GM18507 (cell line): ENCODE measurements at regions not wholly inside any gene's neighbourhood (a gene's known extent, or its start where the extent isn't known, plus 50 kb on each side); places are given as distances from the start of the nearest gene placed in this dataset.
"Not testable (repeated sequence)": the region's sequence is repeated elsewhere in the genome, so short reads cannot be mapped to it uniquely, and the experiment has no call there.

ENCODE experiments used
- DNase-seq: peaks from one replicate; pipeline ENCODE4 v3.0.0; 2011; ENCODE audit warnings: low read depth; ENCODE audit not compliant: insufficient read length; ENCODE audit errors: extremely low spot score
- FAIRE-seq: peaks from 2 replicates; lab custom pipeline; 2011; peaks lifted over from hg19 to GRCh38; lab: Jason Lieb, UNC

DNA sequence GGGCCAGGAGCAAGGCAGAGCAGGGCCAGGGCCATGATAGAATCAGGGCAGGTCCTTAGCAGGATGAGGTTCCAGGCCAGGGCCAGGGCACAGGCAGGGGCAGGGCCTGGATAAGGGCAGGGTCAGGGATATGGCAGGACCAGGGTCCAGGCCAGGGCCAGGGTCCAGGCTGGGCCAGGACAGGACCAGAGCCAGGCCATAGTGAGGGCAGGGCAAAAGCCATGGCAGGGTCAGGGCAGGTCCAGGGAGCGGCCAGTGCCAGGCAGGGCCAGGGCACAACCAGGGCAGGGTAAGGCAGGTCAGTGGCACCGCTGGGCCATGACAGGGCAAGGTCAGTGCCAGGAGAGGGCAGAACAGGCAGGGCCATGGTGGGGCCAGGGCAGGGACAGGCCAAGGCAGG is 152.2 kb downstream of the LIPI start:
- no peak for FAIRE-seq

DNA sequence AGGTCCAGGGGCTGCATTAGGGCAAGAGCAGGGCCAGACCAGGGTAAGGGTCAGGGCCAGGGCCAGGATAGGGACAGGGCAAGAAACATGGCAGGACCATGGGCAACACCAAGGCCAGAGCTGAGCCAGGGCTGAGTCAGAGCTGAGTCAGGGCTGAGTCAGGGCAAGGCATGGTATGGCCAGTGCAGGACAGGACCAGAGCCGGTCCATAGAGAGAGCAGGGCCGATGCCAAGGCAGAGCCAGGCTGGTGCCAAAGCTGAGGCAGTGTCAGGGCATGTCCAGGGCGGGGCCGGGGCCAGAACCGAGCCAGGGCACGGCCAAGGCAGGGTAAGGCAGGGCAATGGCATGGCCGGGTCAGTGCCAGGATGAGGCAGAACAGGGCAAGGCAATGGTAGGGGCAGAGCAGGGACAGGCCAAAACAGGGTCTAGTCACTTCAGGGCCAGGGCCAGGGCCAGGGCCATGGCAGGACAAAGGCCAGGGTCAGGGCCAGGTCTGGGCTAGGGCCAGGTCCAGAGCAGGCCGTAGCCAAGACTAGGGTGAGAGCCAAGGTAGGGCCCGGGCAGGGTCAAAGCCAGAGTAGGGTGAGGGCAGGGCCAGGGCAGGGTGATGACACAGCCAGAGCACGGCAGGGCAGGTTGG is 152.8 kb downstream of the LIPI start:
- not testable (repeated sequence) for FAIRE-seq, DNase-seq

More for the DNA sequence above, 152.2 kb downstream of the LIPI start:
- DNase-seq = no peak

DNA sequence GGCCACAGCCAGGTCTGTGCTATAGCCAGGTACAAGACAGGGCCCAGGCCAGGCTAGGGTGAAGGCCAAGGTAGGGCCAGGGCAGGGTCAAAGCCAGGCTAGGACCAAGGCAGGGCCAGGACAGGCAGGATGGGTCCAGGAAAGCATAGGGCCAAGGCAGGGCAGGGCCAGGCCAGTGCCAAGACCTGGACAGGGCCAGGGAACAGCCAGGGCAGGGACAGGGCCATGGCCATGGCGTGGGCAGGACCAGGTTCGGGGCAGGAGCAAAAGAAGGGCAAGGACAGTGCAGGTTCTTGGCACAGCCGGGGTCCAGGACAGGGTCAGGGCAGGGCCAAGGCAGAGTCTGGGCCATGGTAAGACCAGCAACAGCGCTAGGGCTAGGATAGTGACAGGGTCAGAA is 153.4 kb downstream of the LIPI start:
- no peak for DNase-seq
- FAIRE-seq = no peak

DNA sequence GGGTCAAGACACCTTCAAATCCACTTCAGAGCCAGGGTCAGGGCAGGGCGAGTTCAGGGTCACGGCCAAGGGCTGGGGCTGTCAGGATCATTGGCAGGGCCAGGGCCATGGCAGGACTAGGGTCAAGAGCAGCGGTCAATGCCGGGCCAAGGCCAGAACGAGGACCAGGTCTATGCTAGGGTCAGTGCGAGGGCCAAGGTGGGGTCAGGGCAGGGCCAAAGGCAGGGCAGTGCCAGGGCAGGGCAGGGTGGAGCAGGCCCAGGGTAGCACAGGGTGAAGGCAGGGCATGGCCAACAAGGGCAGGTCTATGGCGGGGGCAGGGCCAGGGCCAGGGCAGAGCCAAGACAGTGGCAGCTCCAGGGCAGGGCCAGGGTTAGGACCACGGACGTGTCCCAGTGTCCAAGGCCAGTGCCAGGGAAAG is 154.0 kb downstream of the LIPI start:
- DNase-seq = no peak
- no peak for FAIRE-seq

DNA sequence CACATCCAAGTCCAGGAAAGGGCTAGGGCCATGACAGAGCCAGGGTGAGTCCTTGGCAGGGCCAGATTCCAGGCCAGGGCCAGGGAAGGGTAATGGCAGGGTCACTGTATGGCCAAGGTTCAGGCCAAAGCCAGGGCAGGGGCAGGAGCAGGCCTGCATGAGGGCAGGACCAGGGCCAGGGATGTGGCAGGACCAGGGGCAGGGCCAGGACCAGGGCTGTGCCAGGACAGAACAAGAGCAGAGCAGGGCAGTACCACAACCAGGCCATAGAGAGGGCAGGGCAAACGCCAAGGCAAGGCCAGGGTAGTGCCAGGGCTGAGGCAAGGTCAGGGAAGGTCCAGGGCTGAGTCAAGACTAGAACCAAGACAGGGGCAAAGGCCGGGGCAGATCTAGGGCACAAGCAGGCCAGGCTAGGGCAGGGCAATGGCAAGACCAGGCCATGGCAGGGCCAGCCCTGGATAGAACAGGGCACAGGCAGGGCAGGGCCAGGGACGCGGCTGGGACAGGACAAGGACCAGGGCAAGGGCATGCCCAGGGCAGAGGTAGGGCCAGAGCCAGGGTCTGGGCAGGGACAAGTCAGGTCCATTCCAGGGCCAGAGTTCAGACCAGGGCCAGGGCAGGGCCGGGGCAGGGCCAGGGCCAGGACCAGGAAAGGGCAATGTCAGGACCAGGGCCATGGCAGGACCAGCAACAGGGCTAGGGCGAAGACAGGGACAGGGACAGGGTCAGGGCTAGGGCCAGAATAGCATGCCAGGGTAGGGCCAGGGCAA is 154.8 kb downstream of the LIPI start:
- DNase-seq, FAIRE-seq: not testable (repeated sequence)

DNA sequence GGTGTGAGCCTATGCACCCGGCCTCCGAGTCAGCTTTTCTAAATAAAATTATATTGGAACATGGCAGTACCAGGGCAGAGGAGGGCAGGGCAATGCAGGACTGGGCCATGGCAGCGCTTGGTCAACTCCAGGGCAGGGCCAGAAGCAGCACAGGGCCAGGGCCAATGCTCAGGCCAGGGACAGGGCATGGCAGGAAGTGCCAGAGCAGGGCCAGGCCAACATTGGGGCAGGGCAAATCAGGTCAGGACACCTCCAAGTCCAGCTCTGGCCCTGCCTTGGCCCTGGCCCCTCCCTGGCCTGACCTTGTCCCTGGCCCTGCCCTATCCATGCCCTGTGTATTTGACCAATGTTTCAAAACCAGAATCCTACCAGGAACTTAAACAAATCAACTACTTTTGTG is 156.1 kb downstream of the LIPI start:
- no peak for FAIRE-seq
- no peak for DNase-seq

DNA sequence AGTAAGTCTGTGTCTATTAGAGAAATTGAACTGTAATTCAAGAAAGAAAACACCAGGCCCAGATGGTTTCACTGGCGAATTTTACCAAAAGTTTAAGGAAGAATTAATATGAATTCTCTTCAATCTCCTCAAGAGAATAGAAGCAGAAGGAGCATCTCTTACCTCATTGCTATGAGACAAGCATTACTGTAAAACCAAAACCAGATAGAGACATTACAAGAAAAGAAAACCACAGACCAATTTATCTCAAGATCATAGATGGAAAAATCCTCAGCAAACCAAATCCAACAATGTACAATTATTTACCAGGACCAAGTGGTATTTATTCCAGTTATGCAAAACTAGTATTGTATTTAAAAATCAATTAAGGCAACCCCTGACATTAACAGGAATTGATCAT is 160.6 kb downstream of the LIPI start:
- no peak for DNase-seq
- FAIRE-seq = peak; percentile 26

DNA sequence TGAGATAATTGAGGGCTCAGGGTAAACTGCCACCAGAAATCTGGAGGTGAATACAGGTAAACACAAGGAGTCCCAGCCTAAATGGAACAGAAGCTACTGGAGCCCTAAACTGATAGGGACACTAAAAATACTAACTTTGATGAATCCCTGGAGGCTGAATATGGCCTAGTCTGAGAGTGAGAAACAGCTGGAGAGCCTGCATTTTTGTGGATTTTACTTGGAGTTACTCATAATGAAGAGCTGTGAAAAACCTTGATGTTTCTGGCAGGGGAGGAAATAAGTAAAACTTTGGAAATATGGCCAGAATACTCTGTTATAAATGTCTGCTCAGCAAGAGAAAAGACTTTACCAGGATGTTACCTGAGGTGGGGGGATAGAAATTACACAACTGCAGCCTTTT is 164.4 kb downstream of the LIPI start:
- FAIRE-seq (no peak), DNase-seq (no peak)

DNA sequence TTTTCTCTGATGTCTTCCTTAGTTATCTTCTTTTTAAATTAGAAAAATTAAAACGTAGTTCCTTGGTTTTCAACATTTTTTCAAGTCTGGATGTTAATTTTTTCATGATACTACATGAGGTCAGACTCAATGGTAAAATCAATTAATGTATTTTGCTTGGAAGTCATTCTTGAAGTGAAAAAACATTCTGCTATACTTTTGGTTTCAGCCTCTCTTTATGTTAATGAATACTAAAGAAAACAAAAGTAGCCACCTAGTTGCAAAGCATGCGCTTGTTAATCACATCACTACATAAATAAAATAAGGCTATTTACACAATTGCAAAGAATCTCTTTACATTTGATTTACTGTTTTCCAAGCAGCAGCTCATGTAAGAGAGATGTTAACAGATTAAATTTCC is 170.4 kb downstream of the LIPI start:
- DNase-seq (no peak), FAIRE-seq (no peak)

DNA sequence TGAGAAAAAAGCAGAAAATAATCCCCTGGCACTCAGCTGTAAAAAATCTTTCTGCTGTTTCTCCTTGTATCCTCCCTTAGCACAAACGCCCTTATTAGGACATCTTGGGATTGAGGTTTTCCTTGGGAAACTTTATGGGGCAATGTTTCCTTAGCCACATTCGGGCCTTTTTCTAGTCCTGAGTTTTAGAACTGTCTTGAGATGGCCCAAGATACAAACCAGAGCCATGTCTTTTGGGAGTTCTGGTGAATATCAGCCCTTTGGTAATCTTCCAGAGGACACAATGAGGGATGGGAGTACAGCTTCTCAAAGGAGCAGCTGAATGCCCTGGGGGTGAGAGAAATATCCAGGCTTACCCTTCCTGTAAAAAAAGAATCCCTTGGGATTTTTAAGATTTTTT is 182.1 kb downstream of the LIPI start:
- not testable (repeated sequence) for FAIRE-seq, DNase-seq

DNA sequence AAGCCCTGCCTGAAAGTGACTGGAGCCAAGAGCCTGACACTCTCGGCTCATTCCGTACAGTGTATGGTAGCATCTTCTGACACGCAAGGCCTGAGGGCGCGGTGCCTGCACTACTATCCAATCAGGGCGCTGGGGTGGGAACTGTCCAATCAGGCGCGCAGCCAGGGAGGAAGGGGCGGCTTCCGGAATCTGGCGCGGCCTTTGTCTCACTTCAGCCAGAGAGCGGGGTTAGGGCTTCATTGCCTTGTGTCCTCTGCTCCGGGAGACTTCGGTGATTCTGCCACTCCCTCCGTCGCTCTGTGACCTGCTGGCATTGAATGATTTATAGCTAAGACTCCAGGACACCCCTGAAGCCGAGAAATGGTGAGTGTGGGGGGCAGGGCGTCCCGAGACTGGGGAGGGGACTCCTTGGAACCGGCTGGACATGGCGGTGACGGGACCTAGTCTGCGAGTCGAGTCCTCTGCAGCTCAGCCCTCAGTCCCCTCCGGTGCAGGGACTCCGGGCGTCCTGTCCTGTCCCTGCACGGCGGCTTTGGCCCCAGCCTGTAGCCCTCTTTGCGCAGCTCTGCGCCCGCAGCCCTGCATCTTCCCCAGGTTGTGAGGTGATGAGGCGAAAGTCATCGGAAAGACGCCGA is 183.4 kb downstream of the LIPI start:
- DNase-seq (peak; percentile 55), FAIRE-seq (peak; percentile 99)

DNA sequence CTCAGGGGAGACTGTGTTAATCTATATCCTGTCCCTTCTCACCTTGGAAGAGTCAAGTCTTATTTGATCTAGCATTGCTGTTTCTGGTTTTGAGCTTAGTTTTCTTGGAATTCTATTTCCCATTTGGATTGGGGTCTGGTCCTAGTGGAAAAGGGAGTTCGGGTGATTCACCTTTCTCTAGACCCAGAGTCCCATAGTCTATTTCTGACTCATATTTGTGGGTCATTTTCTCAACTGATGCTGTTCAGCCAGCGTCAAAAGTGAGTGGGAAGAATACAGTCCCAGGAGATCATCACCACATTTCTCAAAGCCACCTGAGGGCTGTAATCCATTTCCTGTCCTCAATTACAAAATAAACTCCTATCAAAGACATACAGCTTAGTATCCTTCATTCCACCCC is 190.6 kb downstream of the LIPI start:
- not testable (repeated sequence) for DNase-seq, FAIRE-seq

DNA sequence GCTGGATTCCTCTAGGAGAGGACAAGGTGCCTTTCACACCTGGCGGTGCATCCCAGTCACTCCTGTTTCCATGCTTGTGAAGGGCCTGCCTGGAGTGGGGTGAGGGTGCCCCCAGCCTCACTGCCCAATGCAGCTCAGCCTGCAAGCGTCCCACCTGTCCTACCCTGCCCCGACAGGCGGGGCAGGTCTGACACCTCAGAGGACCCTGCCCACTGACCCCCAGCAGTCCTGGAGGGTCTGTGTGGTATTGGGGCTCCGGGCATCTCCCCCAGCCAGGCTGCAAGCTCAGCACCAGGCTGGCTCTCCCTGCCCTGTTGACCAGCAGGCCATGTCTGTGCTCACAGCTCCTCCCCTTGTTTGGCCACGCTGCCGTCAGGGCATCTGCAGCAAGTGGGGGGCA is 194.9 kb downstream of the LIPI start:
- FAIRE-seq, DNase-seq: not testable (repeated sequence)

DNA sequence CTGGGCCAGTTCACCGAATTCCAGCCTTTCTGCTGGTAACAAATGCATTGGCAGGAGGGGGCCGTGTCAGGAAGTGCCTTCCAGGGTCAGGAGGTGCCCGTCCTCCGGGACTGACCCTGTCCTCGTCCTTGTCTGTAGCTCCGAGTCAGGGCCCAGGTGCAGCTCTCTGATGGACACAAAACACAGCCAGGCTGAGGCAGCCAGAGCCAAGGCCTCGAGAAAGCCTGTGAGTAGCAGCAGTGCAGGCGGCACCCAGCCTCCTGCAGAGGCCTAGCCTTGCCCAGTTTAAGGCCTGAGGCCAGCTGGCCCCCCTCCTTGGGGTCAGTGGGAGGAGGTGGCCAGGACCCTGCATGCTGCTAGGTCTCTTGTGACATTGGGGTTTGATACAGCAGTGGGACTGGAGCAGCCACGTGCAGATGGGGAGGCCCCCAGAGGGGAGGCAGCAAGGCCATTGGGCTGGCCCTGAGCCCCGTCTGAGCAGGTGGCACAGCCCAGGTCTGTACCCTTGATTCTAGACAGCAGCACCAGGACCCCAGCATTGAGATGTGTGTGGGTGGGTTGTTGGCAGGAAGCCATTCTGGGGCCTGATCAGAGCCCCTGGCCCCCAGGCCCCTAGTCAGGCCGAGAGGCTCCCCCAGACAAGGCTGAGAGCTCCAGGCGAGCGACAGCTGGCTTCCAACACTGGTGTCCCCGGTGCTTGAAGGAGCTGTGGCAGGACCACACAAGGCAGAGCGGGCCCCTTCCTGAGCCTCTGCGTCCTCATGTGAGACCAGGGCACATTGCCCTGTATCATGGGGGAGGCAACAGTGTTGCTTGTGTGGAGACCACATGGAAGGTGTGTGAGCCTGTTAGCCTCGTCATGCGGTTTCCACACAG is 196.9 kb downstream of the LIPI start:
- FAIRE-seq = not testable (repeated sequence)

DNA sequence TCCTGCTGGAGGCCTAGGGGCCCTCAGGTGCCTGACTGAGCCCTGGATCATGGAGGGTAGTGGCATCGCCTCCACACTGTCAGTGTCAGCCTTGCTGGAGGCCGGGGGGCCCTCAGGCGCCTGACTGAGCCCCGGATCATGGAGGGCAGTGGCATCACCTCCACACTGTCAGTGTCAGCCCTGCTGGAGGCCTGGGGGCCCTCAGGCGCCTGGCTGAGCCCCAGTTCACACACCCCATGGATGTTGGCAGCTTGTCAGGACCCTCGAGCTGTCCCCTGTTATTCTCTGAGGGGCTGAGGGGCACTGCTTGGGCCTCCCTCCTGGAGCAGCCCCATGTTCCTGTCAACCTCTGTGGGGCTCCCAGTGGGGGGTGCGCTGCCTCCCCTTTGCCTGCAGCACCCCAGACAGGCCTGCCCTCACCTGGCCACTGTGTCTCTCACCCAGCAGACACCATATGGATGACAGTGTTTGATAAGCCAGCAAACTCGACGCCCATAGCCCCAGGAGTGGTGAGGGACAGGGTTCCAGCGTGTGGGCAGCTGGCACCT is 197.6 kb downstream of the LIPI start:
- FAIRE-seq = no peak

More for the DNA sequence above, 196.9 kb downstream of the LIPI start:
- not testable (repeated sequence) for DNase-seq

DNA sequence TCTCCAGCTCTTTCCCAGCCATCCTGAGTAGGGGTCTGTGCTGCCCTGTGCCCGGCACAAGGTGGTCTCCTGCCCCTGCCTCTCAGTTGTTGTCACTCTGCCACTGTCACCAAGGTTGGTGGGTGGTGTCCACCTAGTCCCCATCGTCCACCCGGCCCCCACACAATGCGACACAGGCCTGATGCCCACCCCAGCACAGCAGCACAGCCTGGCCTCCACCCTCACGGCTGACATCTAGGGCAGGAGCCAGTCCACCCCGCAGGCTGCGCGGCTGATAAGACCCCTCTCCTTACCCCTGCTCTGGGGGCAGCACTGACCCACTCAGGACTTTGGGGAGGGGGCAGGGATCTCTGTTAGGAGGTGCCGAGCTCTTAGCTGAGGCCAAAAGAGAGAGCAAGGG is 198.3 kb downstream of the LIPI start:
- DNase-seq = no peak
- FAIRE-seq = no peak

More for the DNA sequence above, 197.6 kb downstream of the LIPI start:
- no peak for DNase-seq

DNA sequence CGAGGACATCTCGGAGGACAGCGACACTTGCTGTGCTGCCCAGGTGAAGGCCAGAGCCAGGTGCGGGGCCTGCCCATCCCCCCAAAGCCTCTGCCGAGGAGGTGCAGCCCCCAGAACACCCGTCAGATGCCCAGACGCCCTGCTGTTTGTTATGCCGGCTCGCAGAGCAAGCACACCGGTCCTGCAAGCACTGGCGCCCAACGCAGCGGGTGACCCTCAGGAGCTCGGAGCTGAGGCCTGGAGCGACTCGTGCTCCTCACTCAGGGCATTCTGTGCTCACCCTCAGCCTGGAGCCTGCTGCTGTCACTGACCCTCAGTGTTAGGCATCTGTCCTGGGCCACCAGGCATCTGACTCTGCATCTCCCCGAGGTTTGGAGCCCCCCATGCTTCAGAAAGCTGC is 199.0 kb downstream of the LIPI start:
- DNase-seq, FAIRE-seq: not testable (repeated sequence)

DNA sequence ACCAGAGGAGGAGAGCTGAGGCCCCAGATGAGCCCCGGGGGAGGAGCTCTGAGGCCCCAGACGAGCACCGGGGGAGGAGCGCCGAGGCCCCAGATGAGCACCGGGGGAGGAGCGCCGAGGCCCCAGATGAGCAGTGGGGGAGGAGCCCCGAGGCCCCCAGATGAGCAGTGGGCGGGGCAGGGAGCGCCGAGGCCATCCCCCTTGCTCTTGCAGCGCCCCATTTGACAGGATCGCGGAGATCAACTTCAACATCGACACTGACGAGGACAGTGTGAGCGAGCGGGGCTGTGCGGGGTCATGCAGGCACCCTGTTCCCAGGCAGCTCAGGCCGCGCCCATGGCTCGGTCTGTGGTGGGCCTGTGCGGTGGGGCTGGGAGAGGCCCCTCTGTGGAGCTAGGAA is 199.6 kb downstream of the LIPI start:
- FAIRE-seq, DNase-seq: not testable (repeated sequence)

DNA sequence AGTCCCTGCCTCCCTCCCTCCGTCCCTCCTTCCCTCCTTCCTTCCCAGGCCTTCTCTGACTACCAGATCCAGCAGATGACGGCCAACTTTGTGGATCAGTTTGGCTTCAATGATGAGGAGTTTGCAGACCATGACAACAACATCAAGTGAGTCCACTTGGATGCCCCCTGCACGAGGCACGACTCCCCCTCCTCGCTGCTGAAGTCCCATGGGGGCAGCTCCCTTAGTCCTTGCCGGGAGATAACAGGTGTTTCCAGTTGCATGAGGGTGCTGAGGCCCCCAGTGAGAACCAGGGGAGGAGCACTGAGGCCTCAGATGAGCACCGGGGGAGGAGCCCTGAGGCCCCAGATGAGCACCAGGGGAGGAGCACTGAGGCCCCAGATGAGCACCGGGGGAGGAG is 200.0 kb downstream of the LIPI start:
- FAIRE-seq = no peak
- no peak for DNase-seq
